ENCODE measurements at regions not wholly inside any gene's neighbourhood (a gene's known extent, or its start where the extent isn't known, plus 50 kb on each side); places are given as distances from the start of the nearest gene placed in this dataset.

DNA sequence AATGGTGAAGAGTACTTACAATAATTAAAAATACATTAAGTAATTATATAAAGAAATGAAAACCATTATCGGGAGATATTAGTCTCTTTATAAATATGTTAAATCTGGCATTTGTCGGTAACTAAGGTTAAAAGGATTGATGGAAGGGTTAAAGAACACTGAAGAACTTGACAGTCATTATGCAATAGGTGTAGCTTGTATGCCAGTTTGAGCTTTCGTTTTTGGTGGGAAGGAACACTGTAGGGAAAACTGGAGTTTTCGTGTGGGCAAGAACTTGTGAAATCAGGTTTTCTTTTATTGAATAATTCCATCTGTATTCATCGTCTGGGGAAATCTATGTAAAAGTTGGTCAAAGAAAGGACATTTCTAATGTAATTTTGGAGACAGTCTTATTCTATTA is 142.3 kb downstream of the DMRTA1 start:
- TF ChIP-seq, protein P1, sequence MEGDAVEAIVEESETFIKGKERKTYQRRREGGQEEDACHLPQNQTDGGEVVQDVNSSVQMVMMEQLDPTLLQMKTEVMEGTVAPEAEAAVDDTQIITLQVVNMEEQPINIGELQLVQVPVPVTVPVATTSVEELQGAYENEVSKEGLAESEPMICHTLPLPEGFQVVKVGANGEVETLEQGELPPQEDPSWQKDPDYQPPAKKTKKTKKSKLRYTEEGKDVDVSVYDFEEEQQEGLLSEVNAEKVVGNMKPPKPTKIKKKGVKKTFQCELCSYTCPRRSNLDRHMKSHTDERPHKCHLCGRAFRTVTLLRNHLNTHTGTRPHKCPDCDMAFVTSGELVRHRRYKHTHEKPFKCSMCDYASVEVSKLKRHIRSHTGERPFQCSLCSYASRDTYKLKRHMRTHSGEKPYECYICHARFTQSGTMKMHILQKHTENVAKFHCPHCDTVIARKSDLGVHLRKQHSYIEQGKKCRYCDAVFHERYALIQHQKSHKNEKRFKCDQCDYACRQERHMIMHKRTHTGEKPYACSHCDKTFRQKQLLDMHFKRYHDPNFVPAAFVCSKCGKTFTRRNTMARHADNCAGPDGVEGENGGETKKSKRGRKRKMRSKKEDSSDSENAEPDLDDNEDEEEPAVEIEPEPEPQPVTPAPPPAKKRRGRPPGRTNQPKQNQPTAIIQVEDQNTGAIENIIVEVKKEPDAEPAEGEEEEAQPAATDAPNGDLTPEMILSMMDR (IDR thresholded peaks at IDR 0.05 in 4 of 5, conservative IDR thresholded peaks at IDR 0.05 in 1 of 5), result no peak
- no peak for TF ChIP-seq POLR2A (IDR thresholded peaks at IDR 0.05)

Measured in gastrocnemius medialis (tissue), 4 donors.